ENCODE measurements at regions not wholly inside any gene's neighbourhood (a gene's known extent, or its start where the extent isn't known, plus 50 kb on each side); places are given as distances from the start of the nearest gene placed in this dataset.

DNA sequence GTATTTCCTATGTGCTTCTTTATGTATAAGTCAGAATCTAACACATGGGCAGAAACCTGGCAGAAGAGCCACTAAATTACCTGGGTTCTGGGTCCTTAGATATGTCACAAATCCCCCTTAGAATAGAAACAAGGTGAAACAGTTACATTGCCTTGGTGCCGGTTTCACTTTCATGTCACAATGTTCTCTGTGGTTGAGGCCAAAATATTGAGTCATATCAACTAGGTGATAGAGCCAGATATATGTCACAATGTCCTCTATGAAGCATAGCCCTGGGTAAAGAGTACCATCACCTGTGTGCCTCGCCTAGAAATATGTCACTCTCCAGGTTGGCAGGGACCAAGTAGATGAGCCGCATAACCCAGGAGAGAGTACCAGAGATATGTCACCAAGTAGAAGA is 899.8 kb upstream of the TSPY4 start:
- 63 to 73% (median 65%) methylated on average over 3 of the region's 3 CpGs; no CpG with 5 or more reads in 2 of the 5 donors for WGBS, 5 donors
- H3K36me3 ChIP-seq: no peaks in the 10 kb centered on the region
- no peaks in the 10 kb centered on the region for H3K27me3 ChIP-seq
- no peak for TF ChIP-seq CTCF (IDR thresholded peaks at IDR 0.05)
- H3K4me3 ChIP-seq: no peak overlapping the region
- intact Hi-C loops (cut with DNase I; ENCODE audit: low total_unique reads): no loop called here
- no peak for DNase-seq
- no peak overlapping the region for H3K27ac ChIP-seq
- no peaks in the 10 kb centered on the region for H3K4me1 ChIP-seq
- no peaks in the 10 kb centered on the region for H3K9me3 ChIP-seq

GRCh38 chrY:8442097-8442496 is 895.2 kb upstream of the TSPY4 start:
- H3K4me3 ChIP-seq: no peak overlapping the region
- no peak overlapping the region for H3K27ac ChIP-seq
- no peaks in the 10 kb centered on the region for H3K36me3 ChIP-seq
- DNase-seq: no peak
- no peaks in the 10 kb centered on the region for H3K9me3 ChIP-seq
- intact Hi-C loops (cut with DNase I; ENCODE audit: low total_unique reads): no loop called here
- TF ChIP-seq EP300 (IDR thresholded peaks at IDR 0.05) (no peak), POLR2AphosphoS5 (IDR thresholded peaks at IDR 0.05) (no peak), CTCF (IDR thresholded peaks at IDR 0.05) (no peak), POLR2A (IDR thresholded peaks at IDR 0.05) (no peak)
- WGBS, 5 donors: 87 to 94% (median 88%) methylated on average over 2 of the region's 2 CpGs; no CpG with 5 or more reads in 2 of the 5 donors
- no peaks in the 10 kb centered on the region for H3K4me1 ChIP-seq
- H3K27me3 ChIP-seq: no peaks in the 10 kb centered on the region

DNA sequence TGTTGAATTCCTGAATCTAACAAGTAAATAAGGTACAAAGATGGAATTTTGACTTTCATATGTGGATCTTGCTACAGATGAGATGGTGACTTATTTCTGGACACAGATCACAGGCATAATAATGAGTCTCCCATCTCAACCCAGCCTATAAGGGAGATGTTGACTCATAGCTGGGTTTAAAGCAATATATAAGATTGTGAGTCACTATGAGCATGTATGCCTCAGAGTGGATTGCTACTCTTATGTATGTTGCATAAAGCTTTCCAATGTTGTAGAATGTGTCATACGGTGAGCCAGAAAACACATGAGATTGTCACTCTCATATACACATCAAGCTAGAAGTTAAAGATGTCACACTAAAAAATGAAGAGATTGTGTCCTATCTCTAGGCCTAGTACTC is 884.3 kb upstream of the TSPY4 start:
- H3K27ac ChIP-seq: no peak overlapping the region
- no peak for DNase-seq
- no peaks in the 10 kb centered on the region for H3K27me3 ChIP-seq
- intact Hi-C loops (cut with DNase I; ENCODE audit: low total_unique reads): no loop called here
- 92 to 94% (median 93%) methylated on average over 1 of the region's 1 CpG; no CpG with 5 or more reads in 2 of the 5 donors for WGBS, 5 donors
- no peak overlapping the region for H3K4me3 ChIP-seq
- H3K36me3 ChIP-seq: no peaks in the 10 kb centered on the region
- no peak for TF ChIP-seq POLR2AphosphoS5 (IDR thresholded peaks at IDR 0.05)
- TF ChIP-seq CTCF (IDR thresholded peaks at IDR 0.05): no peak
- TF ChIP-seq EP300 (IDR thresholded peaks at IDR 0.05): no peak
- no peak for TF ChIP-seq POLR2A (IDR thresholded peaks at IDR 0.05)
- no peaks in the 10 kb centered on the region for H3K9me3 ChIP-seq
- H3K4me1 ChIP-seq: no peaks in the 10 kb centered on the region

DNA sequence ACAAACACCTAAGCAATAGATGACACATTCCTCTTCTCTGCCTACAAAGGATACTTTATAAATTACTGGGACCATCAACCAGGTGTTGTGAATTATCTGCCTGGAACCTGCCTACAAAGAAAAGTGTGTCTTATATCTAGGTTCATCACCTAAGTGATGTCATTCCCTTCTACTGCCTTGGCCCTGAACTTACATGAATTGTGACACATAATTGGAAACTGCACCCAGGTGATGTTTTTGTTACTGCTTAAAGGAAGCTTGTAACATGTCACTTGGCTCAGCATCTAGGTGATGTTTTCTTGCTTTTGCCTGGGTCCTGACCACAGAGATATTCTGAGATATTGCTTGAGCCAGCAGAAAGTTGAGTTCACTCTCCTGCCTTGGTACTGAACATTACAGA is 870.5 kb upstream of the TSPY4 start:
- no peak overlapping the region for H3K4me3 ChIP-seq
- H3K27ac ChIP-seq: no peak overlapping the region
- DNase-seq: no peak
- no peaks in the 10 kb centered on the region for H3K27me3 ChIP-seq
- H3K36me3 ChIP-seq: no peaks in the 10 kb centered on the region
- H3K9me3 ChIP-seq: no peaks in the 10 kb centered on the region
- intact Hi-C loops (cut with DNase I; ENCODE audit: low total_unique reads): no loop called here
- TF ChIP-seq POLR2AphosphoS5 (IDR thresholded peaks at IDR 0.05) (no peak), CTCF (IDR thresholded peaks at IDR 0.05) (no peak), EP300 (IDR thresholded peaks at IDR 0.05) (no peak), POLR2A (IDR thresholded peaks at IDR 0.05) (no peak)
- no peaks in the 10 kb centered on the region for H3K4me1 ChIP-seq

- H3K4me1 ChIP-seq: no peaks in the 10 kb centered on the region
- no peaks in the 10 kb centered on the region for H3K36me3 ChIP-seq
- 66 to 84% (median 72%) methylated on average over 2 of the region's 2 CpGs; no CpG with 5 or more reads in 2 of the 5 donors for WGBS, 5 donors
- no peak overlapping the region for H3K27ac ChIP-seq
- no peaks in the 10 kb centered on the region for H3K9me3 ChIP-seq
- DNase-seq: no peak
- no peaks in the 10 kb centered on the region for H3K27me3 ChIP-seq
- TF ChIP-seq POLR2A (IDR thresholded peaks at IDR 0.05): no peak
- no peak for TF ChIP-seq EP300 (IDR thresholded peaks at IDR 0.05)
- TF ChIP-seq POLR2AphosphoS5 (IDR thresholded peaks at IDR 0.05): no peak
- TF ChIP-seq CTCF (IDR thresholded peaks at IDR 0.05): no peak
- intact Hi-C loops (cut with DNase I; ENCODE audit: low total_unique reads): no loop called here
- H3K4me3 ChIP-seq: no peak overlapping the region
These were observed 867.0 kb upstream of the TSPY4 start for GRCh38 chrY:8470249-8470648.

All from stomach (tissue), 8 donors.